ENCODE measurements at regions not wholly inside any gene's neighbourhood (a gene's known extent, or its start where the extent isn't known, plus 50 kb on each side); places are given as distances from the start of the nearest gene placed in this dataset.

DNA sequence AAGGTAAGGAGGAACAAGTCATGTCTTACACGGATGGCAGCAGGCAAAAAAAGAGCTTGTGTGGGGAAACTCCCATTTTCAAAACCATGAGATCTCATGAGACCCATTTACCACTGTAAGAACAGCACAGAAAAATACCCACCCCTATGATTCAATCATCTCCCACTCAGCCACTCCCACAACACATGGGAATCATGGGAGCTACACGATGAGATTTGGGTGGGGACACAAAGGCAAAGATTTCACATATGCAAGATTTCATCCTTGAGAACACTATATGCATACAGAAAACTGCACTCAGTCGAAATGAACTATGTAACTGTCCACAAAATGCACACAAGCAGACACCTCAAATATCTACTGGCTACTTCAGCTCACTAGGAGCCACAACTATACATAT is 480.6 kb upstream of the BTBD3 start:
- Histone ChIP-seq H3K27ac (ENCODE audit: low read depth in 1 of 2, low read length in 2 of 2) (no peak overlapping the region), H3K27me3 (ENCODE audit: control insufficient read depth in 1 of 2, insufficient read depth in 2 of 2, low read length in 2 of 2) (no peaks in the 10 kb centered on the region), H3K36me3 (ENCODE audit: insufficient read depth, low read length) (no peaks in the 10 kb centered on the region), H3K4me1 (ENCODE audit: insufficient read depth, low read length) (no peaks in the 10 kb centered on the region), H3K4me3 (ENCODE audit: low read length) (no peak overlapping the region), H3K9me3 (ENCODE audit: control insufficient read depth in 1 of 2, insufficient read depth in 1 of 2, low read length in 2 of 2) (peaks cover 0 to 5% of the 10 kb centered on the region in 2 experiments)
- intact Hi-C loops (cut with DNase I, micrococcal nuclease) = no loop called here
- ATAC-seq (ENCODE audit: poor library complexity) = no peak
- H3K9me3 Mint-ChIP-seq = peaks cover 30% of the 10 kb centered on the region
- no peak for DNase-seq
- H3K27ac Mint-ChIP-seq = no peak overlapping the region
- H3K27me3 Mint-ChIP-seq = no peaks in the 10 kb centered on the region
- TF ChIP-seq, protein P1, sequence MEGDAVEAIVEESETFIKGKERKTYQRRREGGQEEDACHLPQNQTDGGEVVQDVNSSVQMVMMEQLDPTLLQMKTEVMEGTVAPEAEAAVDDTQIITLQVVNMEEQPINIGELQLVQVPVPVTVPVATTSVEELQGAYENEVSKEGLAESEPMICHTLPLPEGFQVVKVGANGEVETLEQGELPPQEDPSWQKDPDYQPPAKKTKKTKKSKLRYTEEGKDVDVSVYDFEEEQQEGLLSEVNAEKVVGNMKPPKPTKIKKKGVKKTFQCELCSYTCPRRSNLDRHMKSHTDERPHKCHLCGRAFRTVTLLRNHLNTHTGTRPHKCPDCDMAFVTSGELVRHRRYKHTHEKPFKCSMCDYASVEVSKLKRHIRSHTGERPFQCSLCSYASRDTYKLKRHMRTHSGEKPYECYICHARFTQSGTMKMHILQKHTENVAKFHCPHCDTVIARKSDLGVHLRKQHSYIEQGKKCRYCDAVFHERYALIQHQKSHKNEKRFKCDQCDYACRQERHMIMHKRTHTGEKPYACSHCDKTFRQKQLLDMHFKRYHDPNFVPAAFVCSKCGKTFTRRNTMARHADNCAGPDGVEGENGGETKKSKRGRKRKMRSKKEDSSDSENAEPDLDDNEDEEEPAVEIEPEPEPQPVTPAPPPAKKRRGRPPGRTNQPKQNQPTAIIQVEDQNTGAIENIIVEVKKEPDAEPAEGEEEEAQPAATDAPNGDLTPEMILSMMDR (IDR thresholded peaks at IDR 0.05) = no peak
- no peaks in the 10 kb centered on the region for H3K4me1 Mint-ChIP-seq (ENCODE audit: low read depth)
- ChIA-PET POLR2A (no interaction called here), CTCF (no interaction called here)
- no peak overlapping the region for H3K4me3 Mint-ChIP-seq
- H3K36me3 Mint-ChIP-seq (ENCODE audit: low read depth) = no peaks in the 10 kb centered on the region

DNA sequence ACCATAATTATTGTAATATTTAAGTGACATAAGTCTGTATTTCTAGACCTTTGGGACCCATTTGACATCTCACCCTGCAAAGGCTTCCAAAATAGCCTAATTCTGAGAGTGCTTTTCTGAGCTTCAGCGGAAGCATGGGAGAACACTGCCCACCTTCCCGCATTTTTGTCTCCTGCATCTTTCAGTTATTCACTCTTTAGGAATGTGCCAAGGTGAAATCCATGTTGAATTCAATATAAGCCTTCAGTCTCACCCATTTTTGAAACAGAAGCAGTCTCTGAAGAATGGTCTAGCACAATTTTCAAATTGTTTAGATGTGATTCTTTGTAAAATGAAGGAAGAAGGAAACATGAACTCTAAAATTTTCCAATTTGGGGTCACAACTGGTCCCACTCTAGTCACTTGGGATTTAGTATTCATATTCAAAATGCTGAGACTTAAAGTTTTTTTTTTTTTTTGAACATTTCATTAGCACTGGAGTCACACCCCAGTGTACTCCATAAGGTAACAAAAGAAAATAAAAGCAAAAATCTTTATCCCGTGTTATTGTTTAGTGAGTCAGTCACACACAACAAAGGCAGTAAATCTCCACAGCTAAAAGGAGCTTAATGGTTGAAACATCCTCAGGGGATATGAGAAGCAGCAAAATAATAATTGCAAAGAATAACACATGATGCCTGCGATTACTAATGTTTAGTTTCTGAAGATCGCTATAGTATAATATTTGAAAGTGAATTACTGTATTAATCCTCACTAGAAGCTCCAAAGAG is 479.9 kb upstream of the BTBD3 start:
- POLR2A ChIA-PET = no interaction called here

DNA sequence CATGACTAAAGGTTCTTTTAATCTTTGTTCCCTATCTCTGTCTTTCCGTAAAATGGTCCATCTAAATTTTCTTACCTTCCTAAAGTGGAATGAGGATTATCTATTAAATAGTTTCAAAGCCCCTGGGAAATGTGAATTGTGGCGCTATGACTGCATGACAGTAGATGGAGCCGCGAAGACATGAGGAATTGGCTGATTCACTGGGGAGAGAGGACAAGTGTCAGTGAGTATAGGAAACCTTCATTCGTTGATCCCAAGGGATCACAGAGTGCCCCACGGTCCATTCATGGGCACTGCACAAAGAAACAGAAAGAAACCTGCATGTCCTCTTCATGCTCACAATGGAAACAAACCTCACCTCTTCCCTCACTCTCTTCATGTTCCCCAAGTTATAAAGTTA is 479.3 kb upstream of the BTBD3 start:
- intact Hi-C loops (cut with DNase I, micrococcal nuclease) = no loop called here
- ChIA-PET CTCF (no interaction called here), POLR2A (no interaction called here)
- no peaks in the 10 kb centered on the region for H3K36me3 Mint-ChIP-seq (ENCODE audit: low read depth)
- Histone ChIP-seq H3K4me3 (ENCODE audit: low read length) (no peak overlapping the region), H3K27me3 (ENCODE audit: control insufficient read depth in 1 of 2, insufficient read depth in 2 of 2, low read length in 2 of 2) (no peaks in the 10 kb centered on the region), H3K4me1 (ENCODE audit: insufficient read depth, low read length) (no peaks in the 10 kb centered on the region), H3K9me3 (ENCODE audit: control insufficient read depth in 1 of 2, insufficient read depth in 1 of 2, low read length in 2 of 2) (peaks cover 0 to 5% of the 10 kb centered on the region in 2 experiments), H3K27ac (ENCODE audit: low read depth in 1 of 2, low read length in 2 of 2) (no peak overlapping the region), H3K36me3 (ENCODE audit: insufficient read depth, low read length) (no peaks in the 10 kb centered on the region)
- H3K9me3 Mint-ChIP-seq = peaks cover 31% of the 10 kb centered on the region
- TF ChIP-seq, protein P1 (IDR thresholded peaks at IDR 0.05) = no peak
- H3K27ac Mint-ChIP-seq = no peak overlapping the region
- H3K4me1 Mint-ChIP-seq (ENCODE audit: low read depth) = no peaks in the 10 kb centered on the region
- ATAC-seq (ENCODE audit: poor library complexity) (no peak), DNase-seq (no peak)
- no peaks in the 10 kb centered on the region for H3K27me3 Mint-ChIP-seq
- H3K4me3 Mint-ChIP-seq = no peak overlapping the region

More for the DNA sequence above, 479.9 kb upstream of the BTBD3 start:
- H3K27me3 ChIP-seq (ENCODE audit: control insufficient read depth in 1 of 2, insufficient read depth in 2 of 2, low read length in 2 of 2) = no peaks in the 10 kb centered on the region
- ATAC-seq (ENCODE audit: poor library complexity) (no peak), DNase-seq (no peak)
- H3K4me1 ChIP-seq (ENCODE audit: insufficient read depth, low read length) = no peaks in the 10 kb centered on the region
- H3K27ac ChIP-seq (ENCODE audit: low read depth in 1 of 2, low read length in 2 of 2) = no peak overlapping the region
- H3K36me3 Mint-ChIP-seq (ENCODE audit: low read depth) = no peaks in the 10 kb centered on the region
- peaks cover 30% of the 10 kb centered on the region for H3K9me3 Mint-ChIP-seq
- TF ChIP-seq, protein P1 (IDR thresholded peaks at IDR 0.05) = no peak
- H3K4me1 Mint-ChIP-seq (ENCODE audit: low read depth) = no peaks in the 10 kb centered on the region
- no peak overlapping the region for H3K4me3 ChIP-seq (ENCODE audit: low read length)
- no peaks in the 10 kb centered on the region for H3K36me3 ChIP-seq (ENCODE audit: insufficient read depth, low read length)
- intact Hi-C loops (cut with DNase I, micrococcal nuclease) = no loop called here
- H3K27ac Mint-ChIP-seq = no peak overlapping the region
- peaks cover 0 to 5% of the 10 kb centered on the region in 2 experiments for H3K9me3 ChIP-seq (ENCODE audit: control insufficient read depth in 1 of 2, insufficient read depth in 1 of 2, low read length in 2 of 2)
- no peak overlapping the region for H3K4me3 Mint-ChIP-seq
- H3K27me3 Mint-ChIP-seq = no peaks in the 10 kb centered on the region
- CTCF ChIA-PET = no interaction called here

Data from CD4-positive, alpha-beta T cell (primary cell).